ENCODE measurements at regions not wholly inside any gene's neighbourhood (a gene's known extent, or its start where the extent isn't known, plus 50 kb on each side); places are given as distances from the start of the nearest gene placed in this dataset.

GRCh38 chr3:153072856-153073255 is 89.2 kb upstream of the RAP2B start:
- H3K27me3 ChIP-seq (ENCODE audit: insufficient read depth) = no peaks in the 10 kb centered on the region
- no peaks in the 10 kb centered on the region for H4K20me1 ChIP-seq (replicated peaks; ENCODE audit: insufficient read depth)
- H3K9me2 ChIP-seq (ENCODE audit: insufficient read depth) = 0 out of 2 replicates have a peak, but pooled peaks cover 5% of the 10 kb centered on the region
- ATAC-seq (no peak), DNase-seq (ENCODE audit: low spot score) (no peak)
- no peaks in the 10 kb centered on the region for H3K4me1 ChIP-seq (ENCODE audit: insufficient read depth)
- no peak overlapping the region for H3K27ac ChIP-seq (ENCODE audit: low read depth)
- no peaks in the 10 kb centered on the region for H3K9me3 Mint-ChIP-seq
- no peak overlapping the region for H3K27ac Mint-ChIP-seq
- H3K4me2 ChIP-seq = no peak overlapping the region
- no peaks in the 10 kb centered on the region for H3K79me2 ChIP-seq (replicated peaks; ENCODE audit: insufficient read depth)
- H3K36me3 ChIP-seq (ENCODE audit: insufficient read depth) = no peaks in the 10 kb centered on the region
- no peak overlapping the region for H3K4me3 Mint-ChIP-seq
- H3K27me3 Mint-ChIP-seq (ENCODE audit: insufficient read depth, low read depth, poor library complexity) = peaks cover 1% of the 10 kb centered on the region
- H3K4me3 ChIP-seq = no peak overlapping the region
- H3F3A ChIP-seq (replicated peaks; ENCODE audit: low read depth) = no peaks in the 10 kb centered on the region
- no peak overlapping the region for H2AFZ ChIP-seq
- H3K36me3 Mint-ChIP-seq (ENCODE audit: low read depth) = no peaks in the 10 kb centered on the region
- no peak for TF ChIP-seq STAT1 (IDR thresholded peaks at IDR 0.05; ENCODE audit: unreplicated experiment)
- H3K4me1 Mint-ChIP-seq = no peaks in the 10 kb centered on the region

- Histone ChIP-seq H3K27ac (ENCODE audit: low read depth) (no peak overlapping the region), H3K9me2 (ENCODE audit: insufficient read depth) (0 out of 2 replicates have a peak, but pooled peaks cover 5% of the 10 kb centered on the region), H4K20me1 (replicated peaks; ENCODE audit: insufficient read depth) (no peaks in the 10 kb centered on the region), H3K79me2 (replicated peaks; ENCODE audit: insufficient read depth) (no peaks in the 10 kb centered on the region), H3F3A (replicated peaks; ENCODE audit: low read depth) (no peaks in the 10 kb centered on the region), H3K4me3 (no peak overlapping the region), H3K27me3 (ENCODE audit: insufficient read depth) (no peaks in the 10 kb centered on the region), H3K4me1 (ENCODE audit: insufficient read depth) (no peaks in the 10 kb centered on the region), H3K36me3 (ENCODE audit: insufficient read depth) (no peaks in the 10 kb centered on the region), H2AFZ (no peak overlapping the region), H3K4me2 (no peak overlapping the region)
- DNase-seq (ENCODE audit: low spot score) (no peak), ATAC-seq (no peak)
- H3K4me1 Mint-ChIP-seq = no peaks in the 10 kb centered on the region
- no peak overlapping the region for H3K27ac Mint-ChIP-seq
- H3K9me3 Mint-ChIP-seq = no peaks in the 10 kb centered on the region
- peaks cover 1% of the 10 kb centered on the region for H3K27me3 Mint-ChIP-seq (ENCODE audit: insufficient read depth, low read depth, poor library complexity)
- H3K36me3 Mint-ChIP-seq (ENCODE audit: low read depth) = no peaks in the 10 kb centered on the region
- no peak overlapping the region for H3K4me3 Mint-ChIP-seq
- TF ChIP-seq NANOG (IDR thresholded peaks at IDR 0.05; ENCODE audit: borderline replicate concordance) (no peak), EZH2phosphoT487 (IDR thresholded peaks at IDR 0.05; ENCODE audit: unreplicated experiment) (no peak), ZNF462 (CRISPR knock-in tag; IDR thresholded peaks at IDR 0.05) (no peak), CTCF (conservative IDR thresholded peaks at IDR 0.05; ENCODE audit: low read depth in 2 of 2) (no peak), EZH2 (IDR thresholded peaks at IDR 0.05; ENCODE audit: low read depth, unreplicated experiment) (no peak), REST (IDR thresholded peaks at IDR 0.05; ENCODE audit: unreplicated experiment) (no peak), ZNF114 (CRISPR knock-in tag; IDR thresholded peaks at IDR 0.05) (no peak), POLR2AphosphoS5 (IDR thresholded peaks at IDR 0.05; ENCODE audit: low read depth) (no peak), ETS1 (IDR thresholded peaks at IDR 0.05) (no peak)
Measured at GRCh38 chr3:153073636-153074035, 88.4 kb upstream of the RAP2B start.

All from GM23338 (cell line).